CD4-positive, alpha-beta memory T cell (primary cell): ENCODE measurements at regions not wholly inside any gene's neighbourhood (a gene's known extent, or its start where the extent isn't known, plus 50 kb on each side); places are given as distances from the start of the nearest gene placed in this dataset.

Source experiments
- CTCF ChIA-PET: fragments of 350-600 bp; sonication (Branson Sonifier 250); formaldehyde crosslinking; loops from one replicate; lab custom pipeline; 2021; ENCODE audit warnings: inconsistent platforms; ENCODE audit not compliant: partially characterized antibody; lab: Charles Lee
- POLR2A ChIA-PET: fragments of 350-600 bp; sonication (Branson Sonifier 250); formaldehyde crosslinking; loops from one replicate; lab custom pipeline; 2021; ENCODE audit not compliant: partially characterized antibody; lab: Charles Lee
- DNase-seq, 5 donors: peaks; one replicate each; pipeline versions ENCODE4 v3.0.0 to v3.0.0-alpha.2; 2020 to 2022; ENCODE audit warnings: mixed read lengths in 1 of 5
- H3K27ac ChIP-seq: one replicate; pipeline ENCODE4 v1.7.0; 2013; ENCODE audit warnings: low read depth, low read length
- H3K27me3 ChIP-seq: 2 replicates; pipeline ENCODE4 v1.7.0; 2013; ENCODE audit warnings: mild to moderate bottlenecking, low read length, moderate library complexity; ENCODE audit not compliant: insufficient read depth
- H3K36me3 ChIP-seq: 2 replicates; pipeline ENCODE4 v1.7.0; 2013; ENCODE audit warnings: mild to moderate bottlenecking, low read length, moderate library complexity; ENCODE audit not compliant: insufficient read depth
- H3K4me1 ChIP-seq: 2 replicates; pipeline ENCODE4 v1.7.0; 2013; ENCODE audit warnings: mild to moderate bottlenecking, low read length, moderate library complexity; ENCODE audit not compliant: insufficient read depth
- H3K4me3 ChIP-seq, 2 donors: one replicate each; pipeline ENCODE4 v1.7.0; 2013; ENCODE audit warnings: low read length in 2 of 2, mild to moderate bottlenecking in 1 of 2
- H3K9me3 ChIP-seq, 2 donors: one replicate each; pipeline ENCODE4 v1.7.0; 2013; ENCODE audit warnings: low read length in 2 of 2, control low read depth in 1 of 2; ENCODE audit not compliant: control insufficient read depth in 1 of 2
- H3K27ac Mint-ChIP-seq, 7 donors: one replicate each; pipeline ENCODE4 v1.8.0; 2020 to 2021; ENCODE audit warnings: mixed read lengths in 7 of 7, mild to moderate bottlenecking in 6 of 7, inconsistent platforms in 3 of 7, moderate library complexity in 3 of 7
- H3K27me3 Mint-ChIP-seq, 2 donors: one replicate each; pipeline ENCODE4 v1.8.0; 2020 to 2021; ENCODE audit warnings: mixed read lengths in 2 of 2
- H3K36me3 Mint-ChIP-seq, 2 donors: one replicate each; pipeline ENCODE4 v1.8.0; 2020 to 2021; ENCODE audit warnings: mixed read lengths in 2 of 2, inconsistent platforms in 1 of 2, mild to moderate bottlenecking in 1 of 2
- H3K4me1 Mint-ChIP-seq, 4 donors: one replicate each; pipeline ENCODE4 v1.8.0; 2020 to 2021; ENCODE audit warnings: mixed read lengths in 4 of 4, mild to moderate bottlenecking in 1 of 4
- H3K4me3 Mint-ChIP-seq, 8 donors: one replicate each; pipeline ENCODE4 v1.8.0; 2020 to 2021; ENCODE audit warnings: mixed read lengths in 8 of 8, mild to moderate bottlenecking in 7 of 8, moderate library complexity in 6 of 8, inconsistent platforms in 3 of 8
- H3K9me3 Mint-ChIP-seq, 8 donors: one replicate each; pipeline ENCODE4 v1.8.0; 2020 to 2021; ENCODE audit warnings: mixed read lengths in 8 of 8, mild to moderate bottlenecking in 5 of 8, inconsistent platforms in 3 of 8, moderate library complexity in 1 of 8
- intact Hi-C: fragments of 100-400 bp; cut with micrococcal nuclease; formaldehyde crosslinking; loops from one replicate; pipeline ENCODE4 v1.15.1; 2023

- Histone ChIP-seq H3K36me3 (no peaks in the 10 kb centered on the region), H3K27ac (no peak overlapping the region), H3K9me3 (no peaks in the 10 kb centered on the region), H3K4me1 (no peaks in the 10 kb centered on the region), H3K27me3 (no peaks in the 10 kb centered on the region), H3K4me3 (no peak overlapping the region)
- Mint-ChIP-seq H3K4me1 (no peaks in the 10 kb centered on the region), H3K27me3 (peaks cover 2 to 4% of the 10 kb centered on the region in 2 donors), H3K9me3 (peaks cover 0 to 8% (median 6%) of the 10 kb centered on the region in 8 donors), H3K27ac (no peak overlapping the region), H3K36me3 (no peaks in the 10 kb centered on the region), H3K4me3 (no peak overlapping the region)
- no peak for DNase-seq
- POLR2A ChIA-PET = no interaction called here
- CTCF ChIA-PET = no interaction called here
- intact Hi-C loops = no loop called here
Observed at GRCh38 chr2:236819275-236820002, 249.8 kb downstream of the ACKR3 start.

- intact Hi-C loops = no loop called here
- no peak overlapping the region for H3K27ac Mint-ChIP-seq
Observed at GRCh38 chr2:236820763-236821344, 251.2 kb downstream of the ACKR3 start.

DNA sequence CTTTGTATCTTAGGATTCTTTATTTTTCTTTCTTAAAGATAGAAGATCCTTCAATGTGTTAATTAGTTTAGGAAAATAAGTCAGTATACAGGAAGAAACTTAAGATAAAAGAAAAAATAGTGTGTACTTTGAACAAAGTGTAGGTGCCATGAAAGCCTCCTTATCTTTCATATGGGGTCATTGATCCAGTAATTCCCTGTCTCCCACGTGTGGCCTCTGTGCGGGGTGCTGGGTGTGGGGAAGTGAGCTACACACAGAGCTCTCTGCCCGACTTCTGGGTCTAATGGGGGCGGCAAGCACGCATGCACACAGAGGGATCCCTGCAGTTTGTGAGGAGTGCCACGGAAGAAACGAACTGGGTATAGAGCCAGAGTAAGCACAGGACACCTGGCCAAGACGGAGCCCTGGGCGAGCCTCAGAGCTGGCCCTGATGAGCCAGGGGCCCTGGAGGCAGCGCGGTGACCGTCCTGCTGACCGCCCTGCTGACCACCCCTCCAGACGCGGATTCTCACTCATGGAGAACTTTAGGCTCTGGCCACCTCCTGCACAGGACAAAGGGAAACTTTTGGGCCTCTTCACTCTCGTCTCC lies 253.5 kb downstream of the ACKR3 start:
- no peaks in the 10 kb centered on the region for H3K9me3 ChIP-seq
- Mint-ChIP-seq H3K27me3 (peaks cover 0 to 2% of the 10 kb centered on the region in 2 donors), H3K9me3 (peaks cover 0 to 8% (median 6%) of the 10 kb centered on the region in 8 donors), H3K4me1 (no peaks in the 10 kb centered on the region), H3K36me3 (no peaks in the 10 kb centered on the region), H3K27ac (no peak overlapping the region), H3K4me3 (no peak overlapping the region)
- no peak overlapping the region for H3K4me3 ChIP-seq
- no peak overlapping the region for H3K27ac ChIP-seq
- H3K27me3 ChIP-seq = no peaks in the 10 kb centered on the region
- no peaks in the 10 kb centered on the region for H3K36me3 ChIP-seq
- ChIA-PET CTCF (no interaction called here), POLR2A (no interaction called here)
- H3K4me1 ChIP-seq = no peaks in the 10 kb centered on the region
- DNase-seq = no peak
- intact Hi-C loops = no loop called here

More at GRCh38 chr2:236820763-236821344, 251.2 kb downstream of the ACKR3 start:
- CTCF ChIA-PET = no interaction called here
- Mint-ChIP-seq H3K9me3 (peaks cover 0 to 8% (median 6%) of the 10 kb centered on the region in 8 donors), H3K4me3 (no peak overlapping the region), H3K36me3 (no peaks in the 10 kb centered on the region), H3K4me1 (no peaks in the 10 kb centered on the region), H3K27me3 (peaks cover 2 to 4% of the 10 kb centered on the region in 2 donors)
- Histone ChIP-seq H3K36me3 (no peaks in the 10 kb centered on the region), H3K27me3 (no peaks in the 10 kb centered on the region), H3K27ac (no peak overlapping the region), H3K4me3 (no peak overlapping the region), H3K4me1 (no peaks in the 10 kb centered on the region), H3K9me3 (no peaks in the 10 kb centered on the region)
- POLR2A ChIA-PET = no interaction called here
- DNase-seq = no peak

DNA sequence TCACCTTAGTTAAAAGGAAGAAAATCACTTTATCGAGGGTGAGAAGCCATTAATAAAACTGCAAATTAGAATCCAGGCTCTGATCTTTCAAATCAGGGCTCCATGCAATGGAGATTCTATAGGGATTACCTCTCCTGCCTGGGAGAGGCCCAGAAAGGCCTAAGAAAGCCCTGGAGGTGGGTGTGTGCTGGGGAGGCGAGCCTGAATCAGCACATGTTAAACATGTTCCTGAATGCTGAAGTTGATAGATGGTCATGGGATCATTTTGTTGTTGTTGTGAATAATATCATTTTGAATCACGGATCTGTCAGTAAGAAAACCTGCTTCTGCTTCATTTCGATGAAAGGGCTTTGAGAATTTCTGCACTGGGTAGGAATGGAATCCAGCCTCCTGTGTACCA lies 254.3 kb downstream of the ACKR3 start:
- H3K4me1 ChIP-seq = no peaks in the 10 kb centered on the region
- CTCF ChIA-PET = no interaction called here
- H3K4me3 ChIP-seq = no peak overlapping the region

GRCh38 chr2:236824836-236825235 lies 255.2 kb downstream of the ACKR3 start:
- Mint-ChIP-seq H3K4me3 (no peak overlapping the region), H3K27ac (peak overlapping the region in 1 of 7 donors; percentile 32), H3K4me1 (no peaks in the 10 kb centered on the region), H3K27me3 (peaks cover 0 to 2% of the 10 kb centered on the region in 2 donors), H3K36me3 (no peaks in the 10 kb centered on the region), H3K9me3 (peaks cover 0 to 8% (median 6%) of the 10 kb centered on the region in 8 donors)
- ChIA-PET POLR2A (no interaction called here), CTCF (no interaction called here)
- Histone ChIP-seq H3K27me3 (no peaks in the 10 kb centered on the region), H3K36me3 (no peaks in the 10 kb centered on the region), H3K9me3 (no peaks in the 10 kb centered on the region), H3K27ac (no peak overlapping the region), H3K4me3 (no peak overlapping the region), H3K4me1 (no peaks in the 10 kb centered on the region)
- DNase-seq = no peak
- intact Hi-C loops = no loop called here

More for the DNA sequence above, 254.3 kb downstream of the ACKR3 start:
- H3K36me3 Mint-ChIP-seq = no peaks in the 10 kb centered on the region
- H3K9me3 Mint-ChIP-seq = peaks cover 0 to 8% (median 6%) of the 10 kb centered on the region in 8 donors
- no peaks in the 10 kb centered on the region for H3K36me3 ChIP-seq
- H3K4me3 Mint-ChIP-seq = no peak overlapping the region
- no peak for DNase-seq
- H3K27me3 ChIP-seq = no peaks in the 10 kb centered on the region
- no peaks in the 10 kb centered on the region for H3K9me3 ChIP-seq
- no peak overlapping the region for H3K27ac ChIP-seq
- H3K27me3 Mint-ChIP-seq = peaks cover 0 to 2% of the 10 kb centered on the region in 2 donors
- H3K27ac Mint-ChIP-seq = no peak overlapping the region
- POLR2A ChIA-PET = no interaction called here
- intact Hi-C loops = no loop called here
- H3K4me1 Mint-ChIP-seq = no peaks in the 10 kb centered on the region

- ChIA-PET POLR2A (no interaction called here), CTCF (no interaction called here)
- intact Hi-C loops = no loop called here
- H3K36me3 ChIP-seq = no peaks in the 10 kb centered on the region
- Mint-ChIP-seq H3K9me3 (peaks cover 0 to 8% (median 4%) of the 10 kb centered on the region in 8 donors), H3K4me3 (no peak overlapping the region), H3K27ac (no peak overlapping the region), H3K27me3 (peaks cover 0 to 2% of the 10 kb centered on the region in 2 donors), H3K4me1 (no peaks in the 10 kb centered on the region), H3K36me3 (no peaks in the 10 kb centered on the region)
- no peak overlapping the region for H3K4me3 ChIP-seq
- H3K9me3 ChIP-seq = no peaks in the 10 kb centered on the region
- no peaks in the 10 kb centered on the region for H3K4me1 ChIP-seq
- H3K27me3 ChIP-seq = no peaks in the 10 kb centered on the region
- no peak for DNase-seq
- H3K27ac ChIP-seq = no peak overlapping the region
Observed at GRCh38 chr2:236825989-236826510, 256.4 kb downstream of the ACKR3 start.

DNA sequence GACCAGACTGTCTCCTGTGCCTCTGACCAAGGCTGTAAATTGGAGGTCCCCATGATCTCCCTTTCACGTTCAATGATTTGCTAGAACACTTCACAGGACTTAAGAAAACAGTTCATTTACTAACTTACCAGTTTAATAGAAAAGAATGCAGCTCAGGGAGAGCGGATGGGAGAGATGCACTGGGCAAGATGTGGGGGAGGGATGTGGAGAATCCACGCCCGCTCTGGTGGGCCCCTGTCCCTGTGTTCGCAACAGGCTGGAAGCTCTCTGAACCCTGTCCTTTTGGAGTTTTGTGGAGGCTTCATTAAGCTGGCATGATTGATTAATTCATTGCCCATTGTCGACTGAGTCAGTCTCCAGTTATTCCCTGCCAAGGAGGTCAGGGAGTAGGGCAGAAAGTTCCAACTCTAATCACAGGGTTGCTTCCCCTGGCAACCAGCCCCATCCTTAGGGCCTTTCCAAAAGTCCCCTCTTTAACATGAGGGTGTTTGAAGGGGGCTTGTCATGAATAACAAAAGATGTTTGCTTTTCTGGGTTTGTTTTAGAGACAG lies 257.1 kb downstream of the ACKR3 start:
- Mint-ChIP-seq H3K9me3 (peaks cover 0 to 5% (median 2%) of the 10 kb centered on the region in 8 donors), H3K27me3 (peaks cover under 1 to 2% of the 10 kb centered on the region in 2 donors), H3K36me3 (no peaks in the 10 kb centered on the region), H3K4me1 (no peaks in the 10 kb centered on the region), H3K4me3 (no peak overlapping the region), H3K27ac (no peak overlapping the region)
- Histone ChIP-seq H3K4me1 (no peaks in the 10 kb centered on the region), H3K9me3 (no peaks in the 10 kb centered on the region), H3K36me3 (no peaks in the 10 kb centered on the region), H3K4me3 (no peak overlapping the region), H3K27me3 (no peaks in the 10 kb centered on the region), H3K27ac (no peak overlapping the region)
- CTCF ChIA-PET = no interaction called here
- intact Hi-C loops = no loop called here
- no peak for DNase-seq
- POLR2A ChIA-PET = no interaction called here
